KMS-11 (cell line): ENCODE measurements at regions not wholly inside any gene's neighbourhood (a gene's known extent, or its start where the extent isn't known, plus 50 kb on each side); places are given as distances from the start of the nearest gene placed in this dataset.

Experiments
- H2AFZ ChIP-seq: fragments of 200-600 bp; sonication (generic); 2 replicates; pipeline ENCODE4 v1.6.1; 2016; ENCODE audit warnings: antibody characterized with exemption, mixed run types, low read depth
- H3K27ac ChIP-seq: fragments of 200-600 bp; sonication (generic); 2 replicates; pipeline ENCODE4 v1.6.1; 2016; ENCODE audit warnings: mild to moderate bottlenecking, mixed run types
- H3K27me3 ChIP-seq: fragments of 200-600 bp; sonication (generic); 2 replicates; pipeline ENCODE4 v1.6.1; 2017; ENCODE audit warnings: mild to moderate bottlenecking, low read depth, mixed run types, moderate library complexity; ENCODE audit not compliant: insufficient read depth
- H3K36me3 ChIP-seq: fragments of 200-600 bp; sonication (generic); 2 replicates; pipeline ENCODE4 v1.6.1; 2017; ENCODE audit warnings: mild to moderate bottlenecking, mixed run types; ENCODE audit not compliant: insufficient read depth
- H3K4me1 ChIP-seq: fragments of 200-600 bp; sonication (generic); 2 replicates; pipeline ENCODE4 v1.6.1; 2016; ENCODE audit warnings: mild to moderate bottlenecking, low read depth, mixed run types; ENCODE audit not compliant: poor library complexity, severe bottlenecking
- H3K4me2 ChIP-seq: fragments of 200-600 bp; sonication (generic); 2 replicates; pipeline ENCODE4 v1.7.0; 2016; ENCODE audit warnings: mild to moderate bottlenecking, mixed run types
- H3K4me3 ChIP-seq: fragments of 200-600 bp; sonication (generic); IDR thresholded peaks from 2 replicates; pipeline ENCODE4 v1.6.1; 2017; ENCODE audit warnings: low read depth, low read length, mixed read lengths; ENCODE audit not compliant: insufficient read depth
- H3K79me2 ChIP-seq: fragments of 200-600 bp; sonication (generic); 2 replicates; pipeline ENCODE4 v1.6.1; 2016; ENCODE audit warnings: low read depth, mixed run types; ENCODE audit not compliant: insufficient read depth
- H3K9ac ChIP-seq: fragments of 200-600 bp; sonication (generic); 2 replicates; pipeline ENCODE4 v1.6.1; 2016; ENCODE audit warnings: mild to moderate bottlenecking, mixed run types
- H4K20me1 ChIP-seq: fragments of 200-600 bp; sonication (generic); 2 replicates; pipeline ENCODE4 v1.6.1; 2016; ENCODE audit warnings: mild to moderate bottlenecking, mixed run types; ENCODE audit not compliant: insufficient read depth
- CTCF ChIP-seq: fragments of 200-600 bp; sonication (generic); conservative IDR thresholded peaks from 2 replicates; pipeline ENCODE4 v1.6.1; 2017; ENCODE audit warnings: low read depth, mild to moderate bottlenecking, antibody characterized with exemption, low read length, moderate library complexity, mixed read lengths

DNA sequence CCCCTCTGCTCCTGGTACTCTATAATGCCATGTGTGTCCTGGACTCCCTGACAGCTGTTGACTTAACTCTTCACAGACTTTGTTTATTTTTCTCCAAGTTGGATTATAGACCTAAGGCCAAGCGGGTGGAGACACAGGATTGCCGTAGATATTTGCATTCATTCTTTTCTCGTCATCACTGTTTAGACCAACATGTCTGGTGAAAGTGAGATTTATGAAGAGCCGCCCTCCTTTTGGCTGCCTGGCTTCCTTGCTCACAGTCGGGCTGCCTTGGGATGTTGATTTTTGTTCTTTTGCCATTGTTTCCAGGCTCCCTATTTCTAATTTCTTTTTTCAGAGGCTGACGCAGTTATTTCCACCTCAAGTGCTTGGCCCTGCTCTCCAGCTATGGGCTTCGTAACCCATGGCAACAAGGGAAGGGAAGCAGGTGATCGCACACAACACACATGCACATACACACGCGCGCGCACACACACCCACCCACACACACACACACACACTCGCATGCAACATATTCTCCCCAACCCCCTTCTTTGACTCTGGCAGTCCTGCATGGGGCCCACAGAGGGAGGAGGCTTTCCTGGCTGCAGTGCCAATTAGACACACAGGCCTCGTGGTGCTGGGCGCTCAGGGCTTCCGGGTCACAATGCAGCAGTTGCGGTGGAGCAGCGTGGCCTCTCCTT is 296.5 kb downstream of the MTX2 start:
- no peak for TF ChIP-seq CTCF
- Histone ChIP-seq H3K4me1 (peaks cover under 1% of the 10 kb centered on the region), H3K9ac (no peak overlapping the region), H3K27ac (no peak overlapping the region), H3K4me3 (no peak overlapping the region), H3K27me3 (no peaks in the 10 kb centered on the region), H3K4me2 (no peak overlapping the region), H3K36me3 (no peaks in the 10 kb centered on the region), H3K79me2 (no peaks in the 10 kb centered on the region), H4K20me1 (no peaks in the 10 kb centered on the region), H2AFZ (no peak overlapping the region)

DNA sequence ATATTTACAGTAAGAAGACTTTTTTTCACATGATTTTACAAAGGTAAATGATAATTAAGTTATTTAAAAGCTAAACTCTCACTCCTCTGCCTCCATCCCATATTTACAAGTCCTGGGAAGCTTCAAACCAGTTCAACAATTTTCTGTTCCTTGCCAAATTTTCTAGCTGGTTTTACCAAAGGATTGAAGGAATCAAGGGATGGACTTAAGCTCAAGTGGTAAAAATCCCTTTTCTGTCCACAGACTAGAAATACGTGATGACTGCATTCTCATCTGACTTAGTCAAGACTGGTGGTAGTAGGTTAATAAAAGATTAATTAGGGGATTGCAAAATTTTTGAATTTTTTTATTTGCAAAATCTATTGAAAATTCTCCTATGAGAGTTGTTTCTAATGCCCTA is 297.3 kb downstream of the MTX2 start:
- TF ChIP-seq CTCF, result no peak
- no peak overlapping the region for H3K4me3 ChIP-seq
- no peak overlapping the region for H2AFZ ChIP-seq
- H3K27ac ChIP-seq, result no peak overlapping the region
- no peak overlapping the region for H3K4me2 ChIP-seq
- no peaks in the 10 kb centered on the region for H3K4me1 ChIP-seq
- no peaks in the 10 kb centered on the region for H3K27me3 ChIP-seq
- H4K20me1 ChIP-seq, result no peaks in the 10 kb centered on the region
- no peaks in the 10 kb centered on the region for H3K36me3 ChIP-seq
- H3K79me2 ChIP-seq, result no peaks in the 10 kb centered on the region
- H3K9ac ChIP-seq, result no peak overlapping the region

DNA sequence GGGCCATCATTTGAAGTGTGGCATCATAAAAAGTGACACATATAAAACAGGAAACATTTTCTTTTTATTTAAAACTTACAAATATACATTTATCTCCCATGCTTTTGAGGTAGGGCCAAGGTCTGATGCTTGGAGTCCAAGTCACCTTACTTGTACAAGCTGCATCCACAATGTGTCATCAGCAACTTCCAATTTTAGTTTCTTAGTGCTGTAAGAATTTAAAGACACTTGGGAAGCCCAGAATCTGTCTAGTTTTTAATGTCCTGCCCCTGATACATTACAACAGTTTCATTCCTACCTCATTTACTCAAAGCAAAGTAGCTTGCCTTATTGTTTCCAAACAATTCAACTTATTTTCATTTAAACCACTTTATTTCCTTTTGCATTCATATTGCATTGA is 297.7 kb downstream of the MTX2 start:
- Histone ChIP-seq H2AFZ (no peak overlapping the region), H3K27ac (no peak overlapping the region), H3K36me3 (no peaks in the 10 kb centered on the region), H3K9ac (no peak overlapping the region), H3K27me3 (no peaks in the 10 kb centered on the region), H4K20me1 (no peaks in the 10 kb centered on the region), H3K4me1 (no peaks in the 10 kb centered on the region), H3K4me3 (no peak overlapping the region), H3K4me2 (no peak overlapping the region), H3K79me2 (no peaks in the 10 kb centered on the region)
- no peak for TF ChIP-seq CTCF

- Histone ChIP-seq H3K36me3 (no peaks in the 10 kb centered on the region), H3K79me2 (no peaks in the 10 kb centered on the region), H2AFZ (no peak overlapping the region), H3K4me1 (no peaks in the 10 kb centered on the region), H3K9ac (no peak overlapping the region), H3K27ac (no peak overlapping the region), H3K4me2 (no peak overlapping the region), H3K27me3 (no peaks in the 10 kb centered on the region), H3K4me3 (no peak overlapping the region), H4K20me1 (no peaks in the 10 kb centered on the region)
- no peak for TF ChIP-seq CTCF
These were observed 298.1 kb downstream of the MTX2 start for GRCh38 chr2:176567361-176567760.
